ENCODE measurements at regions not wholly inside any gene's neighbourhood (a gene's known extent, or its start where the extent isn't known, plus 50 kb on each side); places are given as distances from the start of the nearest gene placed in this dataset.

- DNase-seq (ENCODE audit: low read depth in 3 of 3) = no peak
Measured at GRCh38 chr6:163634211-163635171, 220.0 kb downstream of the QKI start.

- DNase-seq (ENCODE audit: low read depth in 3 of 3) = no peak
Measured at GRCh38 chr6:163630991-163631390, 216.5 kb downstream of the QKI start.

GRCh38 chr6:163630572-163630971, 216.1 kb downstream of the QKI start:
- DNase-seq (ENCODE audit: low read depth in 3 of 3) = no peak

- DNase-seq (ENCODE audit: low read depth in 3 of 3) = no peak
Measured at GRCh38 chr6:163630096-163630495, 215.6 kb downstream of the QKI start.

Data from stimulated activated CD4-positive, alpha-beta T cell treated with anti-CD3 and anti-CD28 coated beads, TNF-alpha, amount 100 ng/mL, for 24 hours (primary cell).